Bronchial epithelial cell (primary cell): ENCODE measurements at regions not wholly inside any gene's neighbourhood (a gene's known extent, or its start where the extent isn't known, plus 50 kb on each side); places are given as distances from the start of the nearest gene placed in this dataset.

Experiments
- DNase-seq: peaks from one replicate; pipeline ENCODE4 v3.0.0-alpha.2; 2010; ENCODE audit warnings: low read depth
- FAIRE-seq: peaks from 2 replicates; lab custom pipeline; 2011; peaks lifted over from hg19 to GRCh38; lab: Jason Lieb, UNC
- H3K27me3 ChIP-seq: 2 replicates; pipeline ENCODE4 v1.5.1; 2011; ENCODE audit warnings: low read length; ENCODE audit not compliant: control insufficient read depth, insufficient read depth
- H3K36me3 ChIP-seq: 2 replicates; pipeline ENCODE4 v1.5.1; 2011; ENCODE audit warnings: low read length; ENCODE audit not compliant: control insufficient read depth, insufficient read depth
- H3K4me3 ChIP-seq: 2 replicates; pipeline ENCODE4 v1.5.1; 2011; ENCODE audit warnings: mild to moderate bottlenecking, low read depth, low read length, control low read depth
- CTCF ChIP-seq: IDR thresholded peaks from 2 replicates; pipeline ENCODE4 v1.5.1; 2011; ENCODE audit warnings: mild to moderate bottlenecking, moderate library complexity, low read length, control low read depth, inconsistent platforms; ENCODE audit not compliant: insufficient read depth, severe bottlenecking

- TF ChIP-seq CTCF: no peak
- Histone ChIP-seq H3K27me3 (peaks cover 2% of the 10 kb centered on the region), H3K4me3 (no peak overlapping the region), H3K36me3 (no peaks in the 10 kb centered on the region)
- no peak for FAIRE-seq
- no peak for DNase-seq
These were observed 184.2 kb downstream of the BLID start for GRCh38 chr11:121931748-121932352.

DNA sequence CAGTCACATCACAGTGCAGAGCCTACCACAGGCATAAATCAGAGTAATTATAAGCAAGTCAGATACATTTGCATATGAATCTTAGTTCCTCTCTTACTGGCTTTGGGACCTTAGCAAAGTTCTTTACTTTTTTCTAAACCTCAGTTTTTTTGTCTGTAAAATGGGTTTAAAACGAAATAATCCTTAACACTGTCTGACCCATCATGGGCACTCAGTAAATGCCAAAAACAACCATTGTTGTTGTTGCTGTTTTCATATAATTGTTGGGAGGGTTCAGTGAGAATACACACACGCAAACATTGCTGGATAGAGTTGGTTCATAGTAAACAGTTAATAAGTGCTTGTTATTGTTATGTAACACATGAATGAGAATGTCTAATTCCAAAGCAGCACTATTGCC is 184.9 kb downstream of the BLID start:
- FAIRE-seq (no peak), DNase-seq (no peak)
- Histone ChIP-seq H3K4me3 (no peak overlapping the region), H3K27me3 (peaks cover 2% of the 10 kb centered on the region), H3K36me3 (no peaks in the 10 kb centered on the region)
- no peak for TF ChIP-seq CTCF

DNA sequence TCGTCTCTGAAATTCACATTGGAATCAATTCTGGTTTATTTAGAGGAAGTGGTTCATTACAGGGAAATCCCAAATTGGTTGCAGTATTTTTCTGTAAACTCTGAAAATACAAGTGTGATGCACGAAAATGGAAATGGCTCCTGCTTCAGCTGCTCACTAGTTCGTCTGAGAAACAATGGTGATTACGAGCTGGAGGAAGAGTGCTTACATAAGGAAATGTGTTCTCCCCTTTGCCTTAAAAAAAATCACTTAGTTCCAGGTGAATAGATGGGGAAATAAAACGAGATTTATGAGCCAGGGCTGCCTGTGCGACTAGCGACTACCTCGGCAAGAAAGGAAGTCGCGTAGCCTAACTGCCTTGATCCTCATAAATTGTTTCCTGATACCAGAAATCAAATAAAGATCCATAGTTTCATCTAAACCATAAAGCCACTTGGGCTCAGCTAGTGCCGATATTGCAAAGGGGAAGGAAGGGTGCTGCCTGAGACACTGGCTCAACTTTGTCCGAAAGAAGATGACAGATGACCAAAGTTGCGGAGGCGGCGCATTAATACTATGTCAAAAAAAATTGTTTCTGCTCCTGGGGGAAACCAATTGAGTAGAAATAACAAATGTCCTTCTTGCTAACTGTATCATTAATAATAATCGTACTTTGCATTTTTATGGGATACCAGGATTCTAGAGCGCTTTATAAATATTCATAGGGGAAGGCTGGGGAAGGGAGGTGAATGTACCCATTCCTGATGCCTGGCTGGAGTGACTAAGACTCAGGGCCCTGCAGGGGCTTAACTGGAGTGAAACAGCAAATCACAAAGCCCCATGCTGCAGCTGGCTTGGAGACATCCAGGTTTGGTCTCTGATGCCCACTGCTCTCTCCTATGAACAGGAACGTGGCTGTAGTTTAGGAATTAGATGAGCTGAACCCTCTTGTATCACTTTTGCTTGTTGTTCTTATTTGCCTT is 185.7 kb downstream of the BLID start:
- FAIRE-seq: no peak
- no peak for TF ChIP-seq CTCF
- H3K36me3 ChIP-seq: no peaks in the 10 kb centered on the region
- no peak overlapping the region for H3K4me3 ChIP-seq
- no peak for DNase-seq
- H3K27me3 ChIP-seq: peaks cover 2% of the 10 kb centered on the region

GRCh38 chr11:121929581-121929980 is 186.4 kb downstream of the BLID start:
- DNase-seq: peak; percentile 34
- no peak for TF ChIP-seq CTCF
- no peaks in the 10 kb centered on the region for H3K36me3 ChIP-seq
- no peak overlapping the region for H3K4me3 ChIP-seq
- H3K27me3 ChIP-seq: peaks cover 2% of the 10 kb centered on the region
- FAIRE-seq: no peak

- no peak for FAIRE-seq
- no peak for TF ChIP-seq CTCF
- Histone ChIP-seq H3K4me3 (no peak overlapping the region), H3K36me3 (no peaks in the 10 kb centered on the region), H3K27me3 (peaks cover 2% of the 10 kb centered on the region)
- DNase-seq: no peak
These were observed 187.1 kb downstream of the BLID start for GRCh38 chr11:121928597-121929580.
